OCI-LY1 (cell line): ENCODE measurements at regions not wholly inside any gene's neighbourhood (a gene's known extent, or its start where the extent isn't known, plus 50 kb on each side); places are given as distances from the start of the nearest gene placed in this dataset.
"Not testable (repeated sequence)": the region's sequence is repeated elsewhere in the genome, so short reads cannot be mapped to it uniquely, and the experiment has no call there.

Experiments
- H2AFZ ChIP-seq: fragments of 200-600 bp; sonication (generic), shearing (Covaris generic); 2 replicates; pipeline ENCODE4 v1.6.0; 2014; ENCODE audit warnings: antibody characterized with exemption, mild to moderate bottlenecking, low read length
- H3F3A ChIP-seq: fragments of 200-600 bp; sonication (generic), shearing (Covaris generic); 2 replicates; pipeline ENCODE4 v1.6.0; 2014; ENCODE audit warnings: mild to moderate bottlenecking, antibody characterized with exemption, low read length, moderate library complexity; ENCODE audit not compliant: insufficient read depth
- H3K27ac ChIP-seq: fragments of 200-600 bp; sonication (generic); 2 replicates; pipeline ENCODE4 v1.5.1; 2014; ENCODE audit warnings: low read length, mixed run types, mild to moderate bottlenecking, low read depth; ENCODE audit not compliant: poor library complexity, severe bottlenecking
- H3K27me3 ChIP-seq: fragments of 200-600 bp; sonication (generic); 2 replicates; pipeline ENCODE4 v1.6.0; 2014; ENCODE audit warnings: antibody characterized with exemption, mild to moderate bottlenecking, low read length, moderate library complexity; ENCODE audit not compliant: insufficient read depth
- H3K36me3 ChIP-seq: fragments of 200-600 bp; sonication (generic); 2 replicates; pipeline ENCODE4 v1.6.1; 2014; ENCODE audit warnings: mild to moderate bottlenecking, antibody characterized with exemption, low read length, moderate library complexity, mixed read lengths; ENCODE audit not compliant: insufficient read depth
- H3K4me1 ChIP-seq: fragments of 200-600 bp; sonication (generic); 2 replicates; pipeline ENCODE4 v1.5.1; 2014; ENCODE audit warnings: mild to moderate bottlenecking, low read length, moderate library complexity; ENCODE audit not compliant: insufficient read depth, severe bottlenecking
- H3K4me2 ChIP-seq: fragments of 200-600 bp; sonication (generic), shearing (Covaris generic); 2 replicates; pipeline ENCODE4 v1.6.1; 2014; ENCODE audit warnings: low read length
- H3K4me3 ChIP-seq: fragments of 200-600 bp; sonication (generic); 2 replicates; pipeline ENCODE4 v1.5.1; 2014; ENCODE audit warnings: low read length, low read depth, mild to moderate bottlenecking, mixed read lengths; ENCODE audit not compliant: poor library complexity, severe bottlenecking
- H3K79me2 ChIP-seq: fragments of 200-600 bp; shearing (Covaris generic); 2 replicates; pipeline ENCODE4 v1.6.1; 2016; ENCODE audit warnings: mixed run types, low read length, mixed read lengths; ENCODE audit not compliant: insufficient read depth
- H3K9ac ChIP-seq: fragments of 200-600 bp; sonication (generic), shearing (Covaris generic); 2 replicates; pipeline ENCODE4 v1.6.1; 2014; ENCODE audit warnings: mild to moderate bottlenecking, low read length, mixed read lengths
- H3K9me2 ChIP-seq: fragments of 200-600 bp; sonication (generic), shearing (Covaris generic); 2 replicates; pipeline ENCODE4 v1.6.1; 2014; ENCODE audit warnings: low read depth, mild to moderate bottlenecking, low read length, mixed read lengths
- H3K9me3 ChIP-seq: fragments of 200-600 bp; shearing (Covaris generic); 2 replicates; pipeline ENCODE4 v1.6.1; 2014; ENCODE audit warnings: low read length, mixed read lengths
- H4K20me1 ChIP-seq: fragments of 200-600 bp; sonication (generic), shearing (Covaris generic); 2 replicates; pipeline ENCODE4 v1.6.0; 2016; ENCODE audit warnings: mild to moderate bottlenecking, low read length; ENCODE audit not compliant: insufficient read depth
- CTCF ChIP-seq: fragments of 200-600 bp; sonication (generic), shearing (Covaris generic); IDR thresholded peaks from 2 replicates; pipeline ENCODE4 v1.5.1; 2017; ENCODE audit warnings: mild to moderate bottlenecking, antibody characterized with exemption, low read length, moderate library complexity, mixed read lengths
- EZH2 ChIP-seq: fragments of 200-600 bp; sonication (generic), shearing (Covaris generic); IDR thresholded peaks from 2 replicates; pipeline ENCODE4 v1.8.0; 2017; ENCODE audit warnings: borderline replicate concordance, mixed run types, mild to moderate bottlenecking, antibody characterized with exemption, low read length, moderate library complexity, mixed read lengths

GRCh38 chr7:24438232-24438631 lies 135.0 kb upstream of the PALS2 start:
- H3K4me2 ChIP-seq, result no peak overlapping the region
- no peaks in the 10 kb centered on the region for H3K9me3 ChIP-seq
- H3F3A ChIP-seq, result no peaks in the 10 kb centered on the region
- no peaks in the 10 kb centered on the region for H3K36me3 ChIP-seq
- H3K9me2 ChIP-seq, result no peaks in the 10 kb centered on the region
- no peaks in the 10 kb centered on the region for H3K79me2 ChIP-seq
- no peaks in the 10 kb centered on the region for H3K4me1 ChIP-seq
- H2AFZ ChIP-seq, result no peak overlapping the region
- no peaks in the 10 kb centered on the region for H4K20me1 ChIP-seq
- H3K9ac ChIP-seq, result no peak overlapping the region
- TF ChIP-seq EZH2 (no peak), CTCF (no peak)
- H3K27ac ChIP-seq, result no peak overlapping the region
- H3K27me3 ChIP-seq, result peaks cover 3% of the 10 kb centered on the region; the same call in 1 of the 2 replicates
- no peak overlapping the region for H3K4me3 ChIP-seq

- not testable (repeated sequence) for H4K20me1 ChIP-seq, H2AFZ ChIP-seq, H3K27me3 ChIP-seq, H3K9me3 ChIP-seq, H3K4me2 ChIP-seq, H3F3A ChIP-seq, H3K79me2 ChIP-seq, H3K4me3 ChIP-seq, H3K9ac ChIP-seq, H3K36me3 ChIP-seq, H3K27ac ChIP-seq, H3K4me1 ChIP-seq, H3K9me2 ChIP-seq
These were observed 134.1 kb upstream of the PALS2 start for GRCh38 chr7:24439104-24439503.

- H3K4me2 ChIP-seq, result no peak overlapping the region
- H3K4me3 ChIP-seq, result no peak overlapping the region
- no peaks in the 10 kb centered on the region for H3K79me2 ChIP-seq
- H3K9me2 ChIP-seq, result no peaks in the 10 kb centered on the region
- H2AFZ ChIP-seq, result no peak overlapping the region
- no peak overlapping the region for H3K27ac ChIP-seq
- no peak overlapping the region for H3K9ac ChIP-seq
- H4K20me1 ChIP-seq, result no peaks in the 10 kb centered on the region
- TF ChIP-seq CTCF, result no peak
- TF ChIP-seq EZH2, result no peak
- H3F3A ChIP-seq, result no peaks in the 10 kb centered on the region
- H3K4me1 ChIP-seq, result no peaks in the 10 kb centered on the region
- H3K27me3 ChIP-seq, result no peaks in the 10 kb centered on the region; the same call in 1 of the 2 replicates
- no peaks in the 10 kb centered on the region for H3K36me3 ChIP-seq
- no peaks in the 10 kb centered on the region for H3K9me3 ChIP-seq
These were observed 132.4 kb upstream of the PALS2 start for GRCh38 chr7:24440892-24441291.

GRCh38 chr7:24441314-24442027 lies 131.8 kb upstream of the PALS2 start:
- no peaks in the 10 kb centered on the region for H3F3A ChIP-seq
- TF ChIP-seq EZH2 (no peak), CTCF (no peak)
- 0 out of 2 replicates have a peak overlapping the region, but pooled peaks have one; percentile 17 for H2AFZ ChIP-seq
- H3K9me2 ChIP-seq, result no peaks in the 10 kb centered on the region
- H3K4me3 ChIP-seq, result no peak overlapping the region
- H3K27me3 ChIP-seq, result no peaks in the 10 kb centered on the region
- no peaks in the 10 kb centered on the region for H3K36me3 ChIP-seq
- no peak overlapping the region for H3K9ac ChIP-seq
- no peak overlapping the region for H3K27ac ChIP-seq
- H3K4me1 ChIP-seq, result no peaks in the 10 kb centered on the region
- no peaks in the 10 kb centered on the region for H3K9me3 ChIP-seq
- H3K79me2 ChIP-seq, result no peaks in the 10 kb centered on the region
- no peaks in the 10 kb centered on the region for H4K20me1 ChIP-seq
- no peak overlapping the region for H3K4me2 ChIP-seq
